Mammary epithelial cell (primary cell): ENCODE measurements at regions not wholly inside any gene's neighbourhood (a gene's known extent, or its start where the extent isn't known, plus 50 kb on each side); places are given as distances from the start of the nearest gene placed in this dataset.

ENCODE experiments used
- CTCF ChIP-seq, 2 donors: IDR thresholded peaks in 1 of 2; conservative IDR thresholded peaks in 1 of 2; 2 replicates each; pipeline ENCODE4 v1.5.1; 2011 to 2012; ENCODE audit warnings: inconsistent platforms in 2 of 2, low read length in 2 of 2, mild to moderate bottlenecking in 2 of 2, control low read depth in 1 of 2, low read depth in 1 of 2; ENCODE audit not compliant: insufficient read depth in 1 of 2; ENCODE audit errors: extremely low read depth in 1 of 2
- EZH2 ChIP-seq: IDR thresholded peaks from 2 replicates; pipeline ENCODE4 v1.6.1; 2012; ENCODE audit warnings: low read length, inconsistent platforms, borderline replicate concordance

GRCh38 chr2:175373729-175374128 is 192.2 kb upstream of the ATP5MC3 start:
- TF ChIP-seq CTCF (conservative IDR thresholded peaks at IDR 0.05 in 1 of 2, IDR thresholded peaks at IDR 0.05 in 1 of 2; ENCODE audit: extremely low read depth in 1 of 2, insufficient read depth in 1 of 2, low read depth in 1 of 2, low read length in 2 of 2) (no peak), EZH2 (no peak)
